GM12865 (cell line): ENCODE measurements at regions not wholly inside any gene's neighbourhood (a gene's known extent, or its start where the extent isn't known, plus 50 kb on each side); places are given as distances from the start of the nearest gene placed in this dataset.

ENCODE experiments used
- DNase-seq: peaks from one replicate; pipeline ENCODE4 v3.0.0; 2010; ENCODE audit warnings: low read depth
- H3K4me3 ChIP-seq: 2 replicates; pipeline ENCODE4 v1.5.1; 2011; ENCODE audit warnings: mild to moderate bottlenecking, low read depth, low read length, control low read depth
- TF ChIP-seq, protein P1 (sequence below): IDR thresholded peaks from 2 replicates; pipeline ENCODE4 v1.5.1; 2011; ENCODE audit warnings: low read length, control low read depth, low read depth, inconsistent platforms; ENCODE audit not compliant: insufficient read depth; ENCODE audit errors: missing control alignments

- no peak overlapping the region for H3K4me3 ChIP-seq
- no peak for DNase-seq
- TF ChIP-seq, protein P1, sequence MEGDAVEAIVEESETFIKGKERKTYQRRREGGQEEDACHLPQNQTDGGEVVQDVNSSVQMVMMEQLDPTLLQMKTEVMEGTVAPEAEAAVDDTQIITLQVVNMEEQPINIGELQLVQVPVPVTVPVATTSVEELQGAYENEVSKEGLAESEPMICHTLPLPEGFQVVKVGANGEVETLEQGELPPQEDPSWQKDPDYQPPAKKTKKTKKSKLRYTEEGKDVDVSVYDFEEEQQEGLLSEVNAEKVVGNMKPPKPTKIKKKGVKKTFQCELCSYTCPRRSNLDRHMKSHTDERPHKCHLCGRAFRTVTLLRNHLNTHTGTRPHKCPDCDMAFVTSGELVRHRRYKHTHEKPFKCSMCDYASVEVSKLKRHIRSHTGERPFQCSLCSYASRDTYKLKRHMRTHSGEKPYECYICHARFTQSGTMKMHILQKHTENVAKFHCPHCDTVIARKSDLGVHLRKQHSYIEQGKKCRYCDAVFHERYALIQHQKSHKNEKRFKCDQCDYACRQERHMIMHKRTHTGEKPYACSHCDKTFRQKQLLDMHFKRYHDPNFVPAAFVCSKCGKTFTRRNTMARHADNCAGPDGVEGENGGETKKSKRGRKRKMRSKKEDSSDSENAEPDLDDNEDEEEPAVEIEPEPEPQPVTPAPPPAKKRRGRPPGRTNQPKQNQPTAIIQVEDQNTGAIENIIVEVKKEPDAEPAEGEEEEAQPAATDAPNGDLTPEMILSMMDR, result no peak
Measured at GRCh38 chr3:56994391-56994790, 66.1 kb upstream of the SPATA12 start.

- no peak for DNase-seq
- TF ChIP-seq, protein P1, result no peak
- H3K4me3 ChIP-seq, result no peak overlapping the region
Measured at GRCh38 chr3:56990641-56991015, 69.8 kb upstream of the SPATA12 start.

- no peak for DNase-seq
- H3K4me3 ChIP-seq, result no peak overlapping the region
- TF ChIP-seq, protein P1, result no peak
Measured at GRCh38 chr3:56989977-56990640, 70.4 kb upstream of the SPATA12 start.

DNA sequence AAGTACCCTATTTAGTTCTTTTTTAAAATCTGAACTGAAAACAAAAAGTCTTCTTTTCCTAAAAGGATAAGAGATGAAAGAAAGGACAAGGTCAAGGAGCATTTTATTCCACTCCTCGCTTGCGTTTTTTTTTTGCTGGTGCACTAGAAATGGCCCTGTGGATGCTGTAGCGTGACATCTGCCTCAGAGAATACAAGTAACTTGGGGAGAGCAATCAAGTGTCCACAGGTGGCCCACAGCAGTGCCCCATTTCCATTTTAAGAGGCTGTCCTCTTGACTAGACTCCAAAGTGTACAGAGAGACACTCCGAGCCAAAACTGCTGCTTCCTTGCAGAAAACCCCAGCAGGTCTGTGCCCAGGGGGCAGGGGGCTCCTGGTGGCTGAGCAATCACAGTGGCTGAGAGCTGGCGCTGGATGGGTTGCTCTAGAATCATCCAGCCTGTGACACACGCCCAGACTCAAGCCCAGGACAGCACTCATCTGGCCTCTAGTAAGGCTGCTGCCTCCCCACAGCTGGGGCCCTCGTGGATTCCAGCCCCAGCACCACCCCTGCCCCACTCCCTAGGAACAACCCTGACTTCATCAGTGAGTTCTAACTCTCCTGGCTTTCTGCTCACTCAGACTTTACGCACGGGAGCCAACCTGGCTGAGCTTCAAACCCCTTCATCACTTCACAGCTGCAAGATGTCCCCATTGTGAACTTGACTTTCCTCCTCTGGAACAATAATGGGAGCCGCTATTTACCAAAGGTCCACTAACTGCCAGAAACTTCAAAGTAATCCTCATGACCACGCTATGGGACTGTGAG, 71.1 kb upstream of the SPATA12 start:
- TF ChIP-seq, protein P1, result no peak
- no peak overlapping the region for H3K4me3 ChIP-seq
- DNase-seq, result no peak

GRCh38 chr3:56988458-56989168, 71.9 kb upstream of the SPATA12 start:
- peak; percentile 72 for DNase-seq
- TF ChIP-seq, protein P1, result peak; percentile 68

GRCh38 chr3:56987238-56987895, 73.1 kb upstream of the SPATA12 start:
- no peak overlapping the region for H3K4me3 ChIP-seq
- peak; percentile 43 for DNase-seq
- TF ChIP-seq, protein P1, result peak; percentile 45

More at GRCh38 chr3:56988458-56989168, 71.9 kb upstream of the SPATA12 start:
- H3K4me3 ChIP-seq, result no peak overlapping the region
